AG04450 (cell line): ENCODE measurements at regions not wholly inside any gene's neighbourhood (a gene's known extent, or its start where the extent isn't known, plus 50 kb on each side); places are given as distances from the start of the nearest gene placed in this dataset.

Source experiments
- CTCF ChIA-PET: fragments of 300-600, 350-600 bp; formaldehyde crosslinking; extraction: SDS; loops from one replicate; lab custom pipeline; 2022; ENCODE audit warnings: antibody characterized with exemption, inconsistent platforms; lab: Charles Lee
- POLR2A ChIA-PET: fragments of 350-600 bp; formaldehyde crosslinking; extraction: SDS; loops from one replicate; lab custom pipeline; 2021; ENCODE audit warnings: antibody characterized with exemption, inconsistent platforms; lab: Yijun Ruan, JAX
- DNase-seq: peaks from one replicate; pipeline ENCODE4 v3.0.0-alpha.2; 2011; ENCODE audit warnings: low read depth, low spot score
- H3K27ac ChIP-seq: one replicate; pipeline ENCODE4 v1.5.1; 2012; ENCODE audit warnings: low read depth, low read length, control low read depth
- H3K27me3 ChIP-seq: one replicate; pipeline ENCODE4 v1.6.0; 2012; ENCODE audit warnings: low read length; ENCODE audit not compliant: control insufficient read depth, insufficient read depth
- H3K4me3 ChIP-seq: 2 replicates; pipeline ENCODE4 v1.5.1; 2011; ENCODE audit warnings: mild to moderate bottlenecking, low read depth, low read length, control low read depth
- H3K9me3 ChIP-seq: 2 replicates; pipeline ENCODE4 v1.5.1; 2012; ENCODE audit warnings: low read length; ENCODE audit not compliant: control insufficient read depth, insufficient read depth
- CTCF ChIP-seq: IDR thresholded peaks from 2 replicates; pipeline ENCODE4 v1.5.1; 2011; ENCODE audit warnings: low read depth, low read length, control low read depth, inconsistent platforms

- no peak for DNase-seq
- H3K4me3 ChIP-seq: no peak overlapping the region
- peaks cover 23% of the 10 kb centered on the region for H3K9me3 ChIP-seq
- ChIA-PET POLR2A (no interaction called here), CTCF (no interaction called here)
- TF ChIP-seq CTCF: no peak
- no peak overlapping the region for H3K27ac ChIP-seq
- no peaks in the 10 kb centered on the region for H3K27me3 ChIP-seq
Observed at GRCh38 chr18:47530695-47531094, 279.2 kb upstream of the SKOR2 start.

DNA sequence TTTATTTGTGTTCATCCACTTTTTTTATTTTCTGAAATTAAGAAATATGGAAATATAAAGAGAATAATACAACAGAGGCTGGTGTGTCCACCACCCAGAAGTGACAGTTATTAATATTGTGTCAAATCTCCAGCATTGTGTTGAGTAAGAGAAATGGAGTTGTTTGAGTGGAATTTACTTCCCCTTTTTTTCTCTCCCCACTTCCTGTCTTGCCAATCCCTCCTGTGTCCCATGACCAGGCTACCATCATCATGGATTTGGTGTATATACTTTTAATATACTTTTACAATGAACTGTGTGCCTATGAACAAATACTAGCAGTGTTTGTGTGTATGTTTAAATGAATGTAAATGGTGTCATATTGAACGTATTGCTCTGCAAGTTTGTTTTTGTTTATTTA is 276.9 kb upstream of the SKOR2 start:
- no peaks in the 10 kb centered on the region for H3K27me3 ChIP-seq
- no peak overlapping the region for H3K27ac ChIP-seq
- peaks cover 25% of the 10 kb centered on the region for H3K9me3 ChIP-seq
- no peak for DNase-seq
- ChIA-PET POLR2A (no interaction called here), CTCF (no interaction called here)
- TF ChIP-seq CTCF: no peak
- no peak overlapping the region for H3K4me3 ChIP-seq

DNA sequence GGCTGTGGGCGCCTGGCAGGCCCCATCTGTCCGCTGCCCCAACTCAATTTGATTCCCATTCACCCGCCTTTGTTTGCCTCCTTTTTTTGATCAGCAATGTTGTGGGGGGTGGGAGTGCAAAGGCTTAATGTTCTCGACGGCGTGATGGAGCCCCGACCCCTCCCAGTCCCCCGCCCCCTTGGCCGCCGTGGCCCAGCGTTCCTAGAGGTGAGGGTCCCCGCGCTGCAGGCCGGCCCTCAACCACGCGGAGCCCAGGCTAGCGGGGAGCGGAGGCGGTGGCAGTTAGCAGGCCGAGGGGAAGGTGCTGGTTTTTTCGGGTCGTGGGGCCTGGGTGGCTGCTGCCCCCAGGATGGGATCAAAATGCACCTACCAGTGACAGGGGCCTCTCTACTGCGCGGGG is 274.7 kb upstream of the SKOR2 start:
- H3K4me3 ChIP-seq: no peak overlapping the region
- no peak for DNase-seq
- H3K27me3 ChIP-seq: no peaks in the 10 kb centered on the region
- TF ChIP-seq CTCF: no peak
- no peak overlapping the region for H3K27ac ChIP-seq
- H3K9me3 ChIP-seq: peaks cover 19% of the 10 kb centered on the region
- CTCF ChIA-PET: no interaction called here
- POLR2A ChIA-PET: no interaction called here

DNA sequence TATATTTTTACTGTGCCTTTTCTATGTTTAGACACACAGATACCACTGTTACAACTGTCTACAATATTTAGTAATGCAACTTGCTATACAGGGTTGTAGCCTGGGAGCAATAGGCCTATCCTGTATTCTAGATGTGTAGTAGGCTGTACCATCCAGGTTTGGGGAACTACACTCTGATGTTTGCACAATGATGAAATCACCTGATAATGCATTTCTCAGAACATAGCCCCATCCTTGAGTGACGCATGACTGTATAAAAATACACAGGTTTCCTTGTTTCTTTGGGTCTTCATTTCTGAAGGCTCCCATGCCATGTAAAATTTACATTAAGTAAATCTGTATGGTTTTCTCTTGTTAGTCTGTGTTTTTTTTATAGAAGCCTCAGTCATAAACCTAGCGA is 270.9 kb upstream of the SKOR2 start:
- DNase-seq: no peak
- TF ChIP-seq CTCF: no peak
- no peak overlapping the region for H3K4me3 ChIP-seq
- H3K27ac ChIP-seq: no peak overlapping the region
- ChIA-PET CTCF (no interaction called here), POLR2A (no interaction called here)
- H3K9me3 ChIP-seq: peaks cover 19% of the 10 kb centered on the region
- H3K27me3 ChIP-seq: no peaks in the 10 kb centered on the region

GRCh38 chr18:47520263-47520662 is 268.8 kb upstream of the SKOR2 start:
- H3K9me3 ChIP-seq: peaks cover 4% of the 10 kb centered on the region; the same call in 1 of the 2 replicates
- no peak for DNase-seq
- TF ChIP-seq CTCF: no peak
- no peak overlapping the region for H3K27ac ChIP-seq
- H3K27me3 ChIP-seq: no peaks in the 10 kb centered on the region
- no peak overlapping the region for H3K4me3 ChIP-seq
- CTCF ChIA-PET: no interaction called here
- POLR2A ChIA-PET: no interaction called here
